ENCODE measurements at regions not wholly inside any gene's neighbourhood (a gene's known extent, or its start where the extent isn't known, plus 50 kb on each side); places are given as distances from the start of the nearest gene placed in this dataset.
"Not testable (repeated sequence)": the region's sequence is repeated elsewhere in the genome, so short reads cannot be mapped to it uniquely, and the experiment has no call there.

DNA sequence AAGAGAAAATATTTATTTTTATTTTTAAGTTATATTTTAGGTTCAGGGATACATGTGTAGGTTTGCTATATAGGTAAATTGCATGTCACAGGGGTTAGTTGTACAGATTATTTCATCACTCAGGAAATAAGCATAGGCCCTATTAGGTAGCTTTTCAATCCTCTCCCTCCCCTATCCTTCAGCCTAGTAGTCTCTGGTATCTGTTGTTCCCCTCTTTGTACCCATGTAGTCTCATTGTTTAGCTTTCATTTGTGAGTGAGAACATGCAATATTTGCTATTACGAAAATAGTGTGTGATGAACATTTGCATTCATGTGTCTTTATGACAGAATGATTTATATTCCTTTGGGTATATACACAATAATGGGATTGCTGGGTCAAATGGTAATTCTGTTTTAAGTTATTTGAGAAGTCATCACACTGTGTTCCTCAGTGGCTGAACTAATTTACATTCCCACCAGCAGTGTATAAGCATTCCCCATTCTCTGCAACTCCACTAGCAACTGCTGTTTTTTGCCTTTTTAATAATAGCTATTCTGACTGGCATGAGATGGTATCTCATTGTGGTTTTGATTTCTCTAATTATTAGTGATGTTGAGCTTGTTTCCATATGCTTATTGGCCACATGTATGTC is 863.3 kb downstream of the TTLL7 start:
- H3K27ac ChIP-seq, result not testable (repeated sequence)

GRCh38 chr1:83134322-83135014 is 864.5 kb downstream of the TTLL7 start:
- not testable (repeated sequence) for H3K27ac ChIP-seq

GRCh38 chr1:83131692-83131955 is 867.3 kb downstream of the TTLL7 start:
- H3K27ac ChIP-seq, result no peak overlapping the region
- no peak for TF ChIP-seq CTCF (conservative IDR thresholded peaks at IDR 0.05)
- no peak for TF ChIP-seq ZFX (IDR thresholded peaks at IDR 0.05)

- TF ChIP-seq ZFX (IDR thresholded peaks at IDR 0.05) (no peak), CTCF (conservative IDR thresholded peaks at IDR 0.05) (no peak)
- H3K27ac ChIP-seq, result no peak overlapping the region
These were observed 867.8 kb downstream of the TTLL7 start for GRCh38 chr1:83130886-83131691.

- no peak overlapping the region for H3K27ac ChIP-seq
- no peak for TF ChIP-seq ZFX (IDR thresholded peaks at IDR 0.05)
- TF ChIP-seq CTCF (conservative IDR thresholded peaks at IDR 0.05), result no peak
These were observed 869.8 kb downstream of the TTLL7 start for GRCh38 chr1:83129107-83129506.

DNA sequence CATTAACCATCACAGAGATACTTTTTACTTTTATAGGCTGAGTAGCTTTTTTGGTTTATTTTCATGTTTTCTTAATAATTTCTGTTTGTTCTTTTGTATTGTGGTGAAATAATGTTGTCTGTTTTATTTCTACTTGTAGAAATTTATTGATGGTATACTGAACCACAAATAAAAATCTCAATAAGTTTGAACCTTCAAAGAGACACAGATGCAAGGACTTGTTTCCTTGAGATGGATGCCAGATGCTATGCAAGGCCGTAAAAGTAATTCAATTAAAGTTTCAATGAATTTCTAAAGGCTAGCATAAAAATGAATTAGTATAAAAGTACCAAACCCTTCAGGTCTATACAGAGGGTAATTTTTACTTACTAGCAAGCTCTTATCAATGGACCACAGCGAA is 873.5 kb downstream of the TTLL7 start:
- no peak for TF ChIP-seq CTCF (conservative IDR thresholded peaks at IDR 0.05)
- H3K27ac ChIP-seq, result no peak overlapping the region

DNA sequence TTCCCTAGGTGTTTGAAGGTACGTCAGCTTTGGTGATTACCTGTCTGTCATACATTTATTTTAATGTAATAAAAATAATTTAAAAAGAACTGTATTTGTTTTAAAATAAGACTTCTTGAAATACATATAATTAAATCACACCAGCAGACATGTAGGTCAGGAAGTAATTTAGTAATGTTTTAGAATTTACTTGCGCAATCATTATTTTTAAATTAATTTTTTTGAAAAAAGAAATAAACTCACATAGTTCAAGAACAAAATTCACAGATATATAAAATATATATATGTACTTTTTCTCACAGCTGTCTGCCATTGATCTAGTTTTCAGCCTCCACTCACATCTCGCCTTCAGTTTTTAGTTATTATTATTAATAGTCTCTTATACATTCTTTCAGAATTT is 875.9 kb downstream of the TTLL7 start:
- no peak for TF ChIP-seq CTCF (conservative IDR thresholded peaks at IDR 0.05)
- TF ChIP-seq ZFX (IDR thresholded peaks at IDR 0.05), result no peak
- H3K27ac ChIP-seq, result no peak overlapping the region

DNA sequence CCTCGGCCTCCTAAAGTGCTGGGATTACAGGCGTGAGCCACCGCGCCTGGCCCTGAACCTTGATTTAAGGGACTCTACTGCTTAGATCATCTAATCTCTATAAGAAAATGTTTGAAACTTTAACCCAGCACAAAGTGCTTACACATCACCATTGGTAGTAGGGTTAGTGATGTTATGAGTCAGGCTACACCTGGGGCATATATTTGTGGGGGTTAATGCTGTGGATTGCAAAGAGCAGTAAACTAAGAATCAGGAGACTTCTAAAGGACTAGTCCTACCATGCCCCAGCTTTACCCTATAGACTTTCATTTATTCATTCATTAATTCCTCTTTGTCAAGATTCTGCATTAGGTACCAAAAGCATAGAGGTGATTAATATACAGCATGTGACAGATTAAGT is 880.5 kb downstream of the TTLL7 start:
- no peak for TF ChIP-seq CTCF (conservative IDR thresholded peaks at IDR 0.05)
- TF ChIP-seq ZFX (IDR thresholded peaks at IDR 0.05), result no peak
- no peak overlapping the region for H3K27ac ChIP-seq

GRCh38 chr1:83117030-83117429 is 881.9 kb downstream of the TTLL7 start:
- H3K27ac ChIP-seq, result not testable (repeated sequence)

All from C4-2B (cell line).